OCI-LY3 (cell line): ENCODE measurements at regions not wholly inside any gene's neighbourhood (a gene's known extent, or its start where the extent isn't known, plus 50 kb on each side); places are given as distances from the start of the nearest gene placed in this dataset.

Experiments used
- H2AFZ ChIP-seq: fragments of 200-600, 300-600 bp; shearing (Covaris generic); 2 replicates; pipeline ENCODE4 v1.6.0; 2014; ENCODE audit warnings: antibody characterized with exemption, low read depth, low read length
- H3K27ac ChIP-seq: fragments of 200-600, 300-600 bp; sonication (generic); 2 replicates; pipeline ENCODE4 v1.5.1; 2014; ENCODE audit warnings: mild to moderate bottlenecking, low read length, moderate library complexity, mixed read lengths
- H3K27me3 ChIP-seq: fragments of 200-600, 300-600 bp; sonication (generic); 2 replicates; pipeline ENCODE4 v1.6.1; 2014; ENCODE audit warnings: low read depth, low read length, mixed read lengths
- H3K36me3 ChIP-seq: fragments of 200-600, 300-600 bp; sonication (generic); replicated peaks from 2 replicates; pipeline ENCODE3; 2014; ENCODE audit warnings: low read depth, low read length, mixed read lengths
- H3K4me1 ChIP-seq: fragments of 300-600, 200-600 bp; sonication (generic); 2 replicates; pipeline ENCODE4 v1.6.1; 2014; ENCODE audit warnings: low read length, mixed read lengths
- H3K4me2 ChIP-seq: fragments of 200-600, 300-600 bp; sonication (generic); 2 replicates; pipeline ENCODE4 v1.6.1; 2014; ENCODE audit warnings: low read length, mixed read lengths
- H3K4me3 ChIP-seq: fragments of 300-600, 200-600 bp; sonication (generic); 2 replicates; pipeline ENCODE4 v1.5.1; 2014; ENCODE audit warnings: antibody characterized with exemption, mild to moderate bottlenecking, low read length, moderate library complexity
- H3K79me2 ChIP-seq: fragments of 300-600, 200-600 bp; shearing (Covaris generic); 2 replicates; pipeline ENCODE4 v1.6.1; 2014; ENCODE audit warnings: mild to moderate bottlenecking, low read length, mixed read lengths
- H3K9ac ChIP-seq: fragments of 300-600, 200-600 bp; shearing (Covaris generic); 2 replicates; pipeline ENCODE4 v1.6.0; 2014; ENCODE audit warnings: mild to moderate bottlenecking, low read length, moderate library complexity
- H3K9me3 ChIP-seq: fragments of 200-600, 300-600 bp; shearing (Covaris generic); 2 replicates; pipeline ENCODE4 v1.6.1; 2014; ENCODE audit warnings: low read length, mixed read lengths; ENCODE audit not compliant: insufficient read depth
- H4K20me1 ChIP-seq: fragments of 200-600, 300-600 bp; sonication (generic); 2 replicates; pipeline ENCODE4 v1.6.1; 2016; ENCODE audit warnings: low read length, mixed read lengths; ENCODE audit not compliant: insufficient read depth
- CTCF ChIP-seq: fragments of 200-600, 300-600 bp; sonication (generic); IDR thresholded peaks from 2 replicates; pipeline ENCODE4 v1.5.1; 2014; ENCODE audit warnings: antibody characterized with exemption, low read length, low read depth
- EZH2phosphoT487 ChIP-seq: fragments of 200-600 bp; shearing (Covaris generic); IDR thresholded peaks from 2 replicates; pipeline ENCODE4 v1.6.1; 2018; ENCODE audit warnings: antibody characterized with exemption, mixed run types, low read depth

- Histone ChIP-seq H3K36me3 (no peaks in the 10 kb centered on the region), H3K4me1 (peaks cover 37% of the 10 kb centered on the region), H3K27me3 (no peaks in the 10 kb centered on the region), H3K4me3 (no peak overlapping the region), H3K27ac (no peak overlapping the region), H3K9ac (no peak overlapping the region), H2AFZ (no peak overlapping the region), H3K9me3 (no peaks in the 10 kb centered on the region), H4K20me1 (no peaks in the 10 kb centered on the region), H3K79me2 (no peaks in the 10 kb centered on the region), H3K4me2 (no peak overlapping the region)
- no peak for TF ChIP-seq EZH2phosphoT487
- TF ChIP-seq CTCF: no peak
Observed at GRCh38 chr4:55017406-55017805, 108.0 kb downstream of the KDR start.

GRCh38 chr4:55016131-55016530 lies 109.3 kb downstream of the KDR start:
- H3K9ac ChIP-seq: no peak overlapping the region
- H2AFZ ChIP-seq: 0 out of 2 replicates have a peak overlapping the region, but pooled peaks have one; percentile 10
- H4K20me1 ChIP-seq: no peaks in the 10 kb centered on the region
- H3K27me3 ChIP-seq: no peaks in the 10 kb centered on the region
- H3K4me1 ChIP-seq: peaks cover 37% of the 10 kb centered on the region
- H3K9me3 ChIP-seq: no peaks in the 10 kb centered on the region
- no peaks in the 10 kb centered on the region for H3K36me3 ChIP-seq
- H3K4me3 ChIP-seq: no peak overlapping the region
- TF ChIP-seq CTCF: no peak
- TF ChIP-seq EZH2phosphoT487: no peak
- no peak overlapping the region for H3K27ac ChIP-seq
- H3K4me2 ChIP-seq: no peak overlapping the region
- H3K79me2 ChIP-seq: no peaks in the 10 kb centered on the region

GRCh38 chr4:55014876-55015275 lies 110.5 kb downstream of the KDR start:
- Histone ChIP-seq H3K27me3 (no peaks in the 10 kb centered on the region), H2AFZ (peak overlapping the region; percentile 46; the same call in 1 of the 2 replicates), H3K36me3 (no peaks in the 10 kb centered on the region), H3K9ac (no peak overlapping the region), H3K9me3 (no peaks in the 10 kb centered on the region), H3K4me2 (no peak overlapping the region), H3K27ac (0 out of 2 replicates have a peak overlapping the region, but pooled peaks have one; percentile 22), H3K4me3 (no peak overlapping the region), H4K20me1 (no peaks in the 10 kb centered on the region), H3K79me2 (no peaks in the 10 kb centered on the region), H3K4me1 (peaks cover 33% of the 10 kb centered on the region)
- TF ChIP-seq CTCF (no peak), EZH2phosphoT487 (no peak)

GRCh38 chr4:55013431-55013955 lies 111.9 kb downstream of the KDR start:
- no peaks in the 10 kb centered on the region for H3K27me3 ChIP-seq

More at GRCh38 chr4:55013431-55013955, 111.9 kb downstream of the KDR start:
- H2AFZ ChIP-seq: no peak overlapping the region
- no peaks in the 10 kb centered on the region for H4K20me1 ChIP-seq
- H3K36me3 ChIP-seq: no peaks in the 10 kb centered on the region
- peaks cover 19% of the 10 kb centered on the region for H3K4me1 ChIP-seq
- TF ChIP-seq EZH2phosphoT487: no peak
- TF ChIP-seq CTCF: no peak
- H3K27ac ChIP-seq: no peak overlapping the region
- no peak overlapping the region for H3K4me3 ChIP-seq
- H3K4me2 ChIP-seq: no peak overlapping the region
- no peaks in the 10 kb centered on the region for H3K79me2 ChIP-seq
- no peaks in the 10 kb centered on the region for H3K9me3 ChIP-seq
- H3K9ac ChIP-seq: no peak overlapping the region
